HEK293 (cell line): ENCODE measurements at regions not wholly inside any gene's neighbourhood (a gene's known extent, or its start where the extent isn't known, plus 50 kb on each side); places are given as distances from the start of the nearest gene placed in this dataset.

Experiments used
- CTCF ChIP-seq: fragments of 450-650 bp; formaldehyde crosslinking; IDR thresholded peaks from 2 replicates; pipeline ENCODE4 v1.5.1; 2016; ENCODE audit warnings: missing biosample characterization, missing genetic modification characterization
- REST ChIP-seq: fragments of 450-650 bp; formaldehyde crosslinking; IDR thresholded peaks from 2 replicates; pipeline ENCODE4 v1.5.1; 2016; ENCODE audit warnings: missing biosample characterization, missing genetic modification characterization
- YY1 ChIP-seq: fragments of 450-650 bp; formaldehyde crosslinking; IDR thresholded peaks from 2 replicates; pipeline ENCODE4 v1.5.1; 2018; ENCODE audit warnings: missing biosample characterization, missing genetic modification characterization
- ZBTB49 ChIP-seq: fragments of 450-650 bp; formaldehyde crosslinking; IDR thresholded peaks from 2 replicates; pipeline ENCODE4 v1.5.1; 2016; ENCODE audit warnings: missing biosample characterization, missing genetic modification characterization, low read depth
- ZNF114 ChIP-seq: fragments of 450-650 bp; formaldehyde crosslinking; IDR thresholded peaks from 2 replicates; pipeline ENCODE4 v1.5.0; 2017; ENCODE audit warnings: missing biosample characterization, missing genetic modification characterization
- ZNF174 ChIP-seq: fragments of 450-650 bp; formaldehyde crosslinking; IDR thresholded peaks from 2 replicates; pipeline ENCODE4 v1.5.0; 2017; ENCODE audit warnings: missing biosample characterization, mild to moderate bottlenecking, missing genetic modification characterization
- ZNF24 ChIP-seq: fragments of 450-650 bp; formaldehyde crosslinking; IDR thresholded peaks from 2 replicates; pipeline ENCODE4 v1.5.1; 2016; ENCODE audit warnings: missing biosample characterization, missing genetic modification characterization
- ZNF280D ChIP-seq: fragments of 450-650 bp; formaldehyde crosslinking; IDR thresholded peaks from 2 replicates; pipeline ENCODE4 v1.5.1; 2016; ENCODE audit warnings: missing biosample characterization, missing genetic modification characterization
- ZNF398 ChIP-seq: fragments of 450-650 bp; formaldehyde crosslinking; IDR thresholded peaks from 2 replicates; pipeline ENCODE4 v1.5.1; 2017; ENCODE audit warnings: missing biosample characterization, missing genetic modification characterization
- ZNF433 ChIP-seq: fragments of 450-650 bp; formaldehyde crosslinking; IDR thresholded peaks from 2 replicates; pipeline ENCODE4 v1.5.1; 2016; ENCODE audit warnings: missing biosample characterization, missing genetic modification characterization, low read depth
- ZNF660 ChIP-seq: fragments of 450-650 bp; IDR thresholded peaks from 2 replicates; pipeline ENCODE4 v1.5.1; 2018; ENCODE audit warnings: missing biosample characterization, mild to moderate bottlenecking, missing genetic modification characterization
- ZNF677 ChIP-seq: fragments of 450-650 bp; IDR thresholded peaks from 2 replicates; pipeline ENCODE4 v1.5.0; 2018; ENCODE audit warnings: missing biosample characterization, mild to moderate bottlenecking, missing genetic modification characterization, moderate library complexity

GRCh38 chr3:72697717-72698116 lies 150.5 kb downstream of the SHQ1 start:
- TF ChIP-seq CTCF (tag by site-specific recombination) = no peak
- no peak for TF ChIP-seq ZNF174
- TF ChIP-seq ZNF433 (tag by site-specific recombination) = no peak
- no peak for TF ChIP-seq ZNF660 (tag by site-specific recombination)
- TF ChIP-seq ZNF114 = no peak
- TF ChIP-seq ZNF24 (tag by site-specific recombination) = no peak
- TF ChIP-seq ZBTB49 (tag by site-specific recombination) = no peak
- no peak for TF ChIP-seq ZNF398
- no peak for TF ChIP-seq YY1 (tag by site-specific recombination)
- TF ChIP-seq ZNF280D (tag by site-specific recombination) = no peak
- TF ChIP-seq REST (tag by site-specific recombination) = no peak
- no peak for TF ChIP-seq ZNF677 (tag by site-specific recombination)
